ENCODE measurements at regions not wholly inside any gene's neighbourhood (a gene's known extent, or its start where the extent isn't known, plus 50 kb on each side); places are given as distances from the start of the nearest gene placed in this dataset.

DNA sequence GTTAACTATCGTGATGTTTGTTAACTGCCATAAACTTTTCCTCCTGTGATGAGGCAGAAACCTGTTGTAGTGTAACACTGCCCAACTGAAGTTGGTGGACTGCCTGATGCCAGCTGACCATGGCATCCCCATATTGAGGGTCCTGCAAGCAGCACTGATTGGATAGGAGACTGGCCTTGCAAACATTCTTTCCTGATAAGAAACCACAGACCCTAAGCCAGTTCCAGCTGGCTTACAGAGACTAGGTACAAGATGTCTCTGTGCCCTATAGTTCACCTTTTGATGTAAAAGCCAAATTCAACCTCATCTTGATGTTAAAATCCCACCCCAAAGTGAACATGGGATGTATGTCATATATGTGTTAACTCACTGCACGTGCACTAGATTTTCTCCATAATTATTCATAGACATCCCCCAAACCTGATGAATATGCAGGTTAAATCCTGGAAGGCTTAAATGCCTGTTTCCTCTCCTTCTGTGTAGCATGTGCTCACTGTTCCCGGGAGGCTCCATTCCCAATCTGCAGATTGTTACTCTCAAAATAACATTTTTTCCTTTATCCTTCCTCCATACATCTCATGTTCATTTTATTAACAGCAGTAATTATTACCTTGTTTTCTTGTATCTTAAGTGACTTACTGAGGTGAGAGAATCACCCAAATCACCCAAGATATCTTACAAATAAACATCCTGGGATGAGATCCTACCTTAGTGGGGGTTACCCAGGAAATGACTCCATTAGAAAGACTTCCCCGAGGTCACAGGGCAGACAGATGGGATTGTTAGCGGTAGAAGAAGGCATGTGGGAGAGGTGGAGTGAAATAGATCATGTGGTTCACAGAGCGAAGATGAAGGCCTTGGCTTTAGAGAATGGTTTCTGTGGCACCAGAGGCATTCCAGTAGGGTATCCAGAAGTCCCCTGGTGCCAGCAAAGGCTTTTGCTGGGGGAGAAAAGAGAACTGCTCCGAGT lies 566.7 kb downstream of the CCDC171 start:
- H3K4me2 ChIP-seq: no peak overlapping the region
- no peaks in the 10 kb centered on the region for H3K27me3 ChIP-seq (ENCODE audit: insufficient read depth, low read depth)
- no peak for TF ChIP-seq CTCF (conservative IDR thresholded peaks at IDR 0.05; ENCODE audit: low read depth, low read length)
- no peak overlapping the region for H2AFZ ChIP-seq (ENCODE audit: low read depth)
- no peaks in the 10 kb centered on the region for H3K4me1 ChIP-seq (ENCODE audit: low read depth, poor library complexity, severe bottlenecking)
- no peaks in the 10 kb centered on the region for H4K20me1 ChIP-seq (ENCODE audit: insufficient read depth)
- H3K79me2 ChIP-seq (ENCODE audit: insufficient read depth, low read depth): no peaks in the 10 kb centered on the region
- H3K27ac ChIP-seq: no peak overlapping the region
- H3K4me3 ChIP-seq (IDR thresholded peaks at IDR 0.05; ENCODE audit: insufficient read depth, low read depth, low read length): no peak overlapping the region
- H3K36me3 ChIP-seq (ENCODE audit: insufficient read depth): no peaks in the 10 kb centered on the region
- no peak overlapping the region for H3K9ac ChIP-seq

DNA sequence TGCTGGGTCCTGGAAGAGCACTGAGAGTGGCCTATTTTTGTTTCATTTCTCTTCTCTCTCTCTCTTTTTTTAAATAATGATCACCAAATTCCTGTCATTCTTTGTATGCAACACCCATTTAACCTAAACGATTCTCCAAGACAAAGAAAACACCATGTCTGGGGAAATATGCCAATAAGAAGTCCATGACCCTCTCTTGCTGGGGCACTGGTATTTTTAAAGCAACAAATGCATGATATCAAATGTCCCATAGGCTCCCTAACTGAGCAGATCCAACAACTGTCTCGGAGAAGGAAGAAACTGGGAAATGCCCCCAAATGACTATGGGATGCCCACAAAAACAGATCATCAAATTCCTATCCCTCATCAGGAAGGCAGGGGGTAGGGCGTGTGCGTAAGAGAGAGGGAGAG lies 567.4 kb downstream of the CCDC171 start:
- Histone ChIP-seq H3K36me3 (ENCODE audit: insufficient read depth) (no peaks in the 10 kb centered on the region), H3K4me3 (IDR thresholded peaks at IDR 0.05; ENCODE audit: insufficient read depth, low read depth, low read length) (no peak overlapping the region), H3K27ac (no peak overlapping the region), H3K4me2 (no peak overlapping the region), H4K20me1 (ENCODE audit: insufficient read depth) (no peaks in the 10 kb centered on the region), H3K79me2 (ENCODE audit: insufficient read depth, low read depth) (no peaks in the 10 kb centered on the region), H3K4me1 (ENCODE audit: low read depth, poor library complexity, severe bottlenecking) (no peaks in the 10 kb centered on the region), H2AFZ (ENCODE audit: low read depth) (no peak overlapping the region), H3K9ac (no peak overlapping the region), H3K27me3 (ENCODE audit: insufficient read depth, low read depth) (no peaks in the 10 kb centered on the region)
- TF ChIP-seq CTCF (conservative IDR thresholded peaks at IDR 0.05; ENCODE audit: low read depth, low read length): no peak

GRCh38 chr9:16120727-16121126 lies 567.9 kb downstream of the CCDC171 start:
- Histone ChIP-seq H2AFZ (ENCODE audit: low read depth) (no peak overlapping the region), H3K27me3 (ENCODE audit: insufficient read depth, low read depth) (no peaks in the 10 kb centered on the region), H3K9ac (no peak overlapping the region), H4K20me1 (ENCODE audit: insufficient read depth) (no peaks in the 10 kb centered on the region), H3K4me1 (ENCODE audit: low read depth, poor library complexity, severe bottlenecking) (no peaks in the 10 kb centered on the region), H3K4me3 (IDR thresholded peaks at IDR 0.05; ENCODE audit: insufficient read depth, low read depth, low read length) (no peak overlapping the region), H3K27ac (no peak overlapping the region), H3K4me2 (no peak overlapping the region), H3K79me2 (ENCODE audit: insufficient read depth, low read depth) (no peaks in the 10 kb centered on the region), H3K36me3 (ENCODE audit: insufficient read depth) (no peaks in the 10 kb centered on the region)
- no peak for TF ChIP-seq CTCF (conservative IDR thresholded peaks at IDR 0.05; ENCODE audit: low read depth, low read length)

- H2AFZ ChIP-seq (ENCODE audit: low read depth): no peak overlapping the region
- no peaks in the 10 kb centered on the region for H3K36me3 ChIP-seq (ENCODE audit: insufficient read depth)
- H4K20me1 ChIP-seq (ENCODE audit: insufficient read depth): no peaks in the 10 kb centered on the region
- H3K4me1 ChIP-seq (ENCODE audit: low read depth, poor library complexity, severe bottlenecking): no peaks in the 10 kb centered on the region
- TF ChIP-seq CTCF (conservative IDR thresholded peaks at IDR 0.05; ENCODE audit: low read depth, low read length): no peak
- no peak overlapping the region for H3K27ac ChIP-seq
- no peak overlapping the region for H3K4me3 ChIP-seq (IDR thresholded peaks at IDR 0.05; ENCODE audit: insufficient read depth, low read depth, low read length)
- no peak overlapping the region for H3K4me2 ChIP-seq
- no peaks in the 10 kb centered on the region for H3K79me2 ChIP-seq (ENCODE audit: insufficient read depth, low read depth)
- H3K27me3 ChIP-seq (ENCODE audit: insufficient read depth, low read depth): no peaks in the 10 kb centered on the region
- no peak overlapping the region for H3K9ac ChIP-seq
These were observed 568.3 kb downstream of the CCDC171 start for GRCh38 chr9:16121168-16121567.

Measured in KMS-11 (cell line).